CD4-positive, alpha-beta T cell treated with Interleukin-15 for 1 hour (primary cell): ENCODE measurements at regions not wholly inside any gene's neighbourhood (a gene's known extent, or its start where the extent isn't known, plus 50 kb on each side); places are given as distances from the start of the nearest gene placed in this dataset.
A peak's percentile ranks its signal among the peaks of the same experiment; 100 is the strongest.
"Not testable (repeated sequence)": the region's sequence is repeated elsewhere in the genome, so short reads cannot be mapped to it uniquely, and the experiment has no call there.

Source experiments
- DNase-seq: peaks from one replicate; pipeline ENCODE4 v3.0.0-alpha.2; 2020

DNA sequence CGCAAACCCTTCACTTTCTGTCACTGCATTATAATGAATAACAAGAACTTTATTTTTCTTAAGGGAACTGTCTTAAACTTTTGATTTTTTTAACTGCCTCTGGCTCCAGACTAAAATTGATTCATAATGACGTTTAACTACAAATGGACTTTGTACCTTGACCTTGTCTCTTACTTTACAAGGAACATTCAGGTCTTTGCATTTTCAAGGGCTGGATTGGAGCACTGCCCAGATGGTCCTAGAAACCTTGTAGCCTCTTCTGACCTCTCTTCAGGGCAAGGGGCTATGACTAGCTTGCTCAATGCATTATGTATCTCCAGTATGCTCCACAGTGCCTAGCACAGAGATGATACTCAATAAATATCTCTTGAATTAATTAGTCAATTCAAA is 612.6 kb upstream of the CLINT1 start:
- no peak for DNase-seq

DNA sequence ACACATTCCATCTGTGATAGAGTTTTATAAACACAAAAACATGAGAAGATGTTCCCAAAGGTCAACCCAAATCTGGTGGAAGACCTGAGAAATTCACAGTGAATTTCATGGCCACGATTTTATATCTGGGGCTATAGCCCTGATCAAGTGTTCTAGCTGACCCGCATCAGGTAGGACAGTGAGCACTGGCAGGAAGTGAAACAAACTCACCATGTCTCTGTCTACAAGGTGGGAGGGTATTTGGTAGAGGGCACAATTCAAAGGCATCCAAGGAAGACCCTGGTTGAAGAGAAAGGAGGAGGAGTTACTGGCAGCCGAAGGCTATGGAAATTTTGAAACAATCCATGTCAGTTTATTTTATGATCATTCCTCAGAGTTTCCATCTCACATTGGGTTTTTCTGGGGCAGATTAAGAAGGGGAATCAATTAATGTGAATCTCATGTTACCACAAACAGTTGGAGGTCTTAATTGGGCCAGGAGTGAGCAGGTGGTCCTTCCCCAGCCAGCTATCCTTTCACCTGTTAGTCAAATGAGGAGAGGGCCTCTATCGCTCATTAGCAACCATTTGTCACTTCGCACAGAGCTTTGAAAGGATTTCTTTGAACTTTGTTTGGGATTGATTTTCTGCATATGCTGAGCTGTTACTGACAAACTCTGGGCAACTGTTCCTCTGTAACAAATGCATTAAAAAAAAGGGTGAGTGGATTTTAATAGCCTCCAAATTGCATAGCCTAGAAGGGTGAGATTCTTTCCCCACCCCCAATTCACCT is 612.0 kb upstream of the CLINT1 start:
- DNase-seq, result no peak

DNA sequence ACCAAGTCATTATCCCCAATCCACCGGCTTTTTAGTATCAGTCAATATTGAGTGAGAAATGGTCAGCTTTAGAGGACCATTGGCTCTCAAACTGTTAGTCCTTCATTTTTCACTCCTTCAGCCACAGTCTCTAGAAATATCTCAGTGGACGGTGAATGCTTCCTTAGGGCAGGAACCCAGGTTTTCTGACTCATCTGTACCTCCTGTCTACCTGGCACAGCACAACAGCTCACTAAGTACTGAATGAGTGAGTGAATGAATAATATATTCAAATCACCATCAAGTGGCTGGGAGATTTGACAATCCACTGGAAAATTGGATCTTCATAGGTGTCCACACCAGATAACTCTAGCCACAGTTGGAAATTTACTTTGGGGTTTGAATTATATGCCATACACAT is 609.5 kb upstream of the CLINT1 start:
- DNase-seq, result no peak

DNA sequence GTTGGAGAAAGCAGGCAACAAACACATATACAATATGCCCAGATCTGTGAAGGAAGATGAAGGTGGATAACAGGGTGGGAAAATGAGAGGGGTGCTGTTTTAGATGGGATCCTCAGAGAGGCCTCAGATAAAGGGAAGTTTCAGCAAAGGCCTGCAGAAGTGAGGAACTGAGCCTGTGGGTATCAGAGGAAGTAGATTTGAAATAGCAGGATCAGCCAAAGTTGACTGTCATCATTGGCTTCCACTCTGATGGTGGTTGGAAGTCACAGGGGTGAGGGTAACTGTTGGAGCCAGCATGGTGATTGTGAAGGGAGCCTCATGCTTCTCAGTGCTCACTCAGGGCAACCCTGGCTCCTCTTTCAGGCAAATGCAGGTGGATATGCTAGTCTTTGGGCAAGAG is 607.2 kb upstream of the CLINT1 start:
- no peak for DNase-seq

DNA sequence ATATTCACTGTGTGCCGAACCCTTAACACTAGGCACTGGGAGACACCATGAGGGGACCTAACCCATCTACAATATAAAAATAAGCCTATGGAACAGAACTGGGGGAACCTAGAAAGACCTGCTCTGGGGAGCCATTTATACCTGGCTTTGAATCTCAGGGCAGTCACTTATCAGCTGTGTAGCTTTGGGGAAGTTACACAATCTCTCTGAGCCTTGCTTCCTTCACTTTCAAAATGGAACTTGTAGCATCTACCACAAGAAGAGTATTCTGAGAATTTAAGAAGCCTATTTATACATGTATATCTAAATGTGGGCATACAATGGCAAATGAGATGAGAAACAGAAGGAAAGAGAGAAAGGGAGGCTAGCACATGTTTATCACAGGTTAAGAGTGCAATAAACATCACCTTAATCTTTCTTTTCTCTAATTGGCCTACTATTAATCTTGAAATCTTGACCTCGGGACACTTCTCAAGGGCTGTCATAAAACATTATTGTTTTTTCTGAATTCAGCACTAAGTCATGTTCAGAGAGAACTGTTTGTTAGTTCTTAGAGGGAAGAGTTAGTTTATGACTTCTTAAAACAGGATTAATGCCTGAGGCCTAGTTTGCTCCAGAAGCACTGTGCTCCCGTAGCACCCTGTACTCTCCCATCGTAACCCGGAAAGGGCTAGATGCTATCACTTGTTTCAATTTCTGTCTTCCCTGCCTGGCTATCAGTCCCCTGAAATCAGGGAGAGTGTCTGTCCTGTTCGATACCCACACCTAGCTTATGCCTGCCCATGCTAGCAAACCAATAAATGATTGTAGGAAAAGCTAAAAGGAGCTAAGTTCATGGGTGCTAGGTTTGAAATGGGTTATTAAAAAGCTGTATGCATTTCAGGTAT is 606.4 kb upstream of the CLINT1 start:
- DNase-seq, result no peak

DNA sequence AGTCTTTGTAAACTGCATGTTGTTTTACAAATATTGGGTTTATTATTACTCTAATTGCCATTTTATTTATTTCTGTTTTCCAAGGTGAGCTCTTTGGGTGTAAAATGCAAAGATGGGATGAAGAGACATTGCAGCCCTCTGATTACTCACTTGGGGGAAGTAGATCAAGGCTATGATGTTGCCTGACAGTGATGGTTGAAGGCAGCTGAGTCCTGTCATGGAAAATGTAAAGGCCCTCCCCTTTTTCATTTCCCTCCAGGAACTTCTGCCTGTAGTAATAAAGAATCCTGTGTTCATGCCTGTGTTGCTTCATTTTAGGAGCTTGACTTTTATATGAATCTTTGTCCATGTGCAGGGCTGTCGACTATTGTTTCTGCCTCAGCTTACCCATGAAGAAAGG is 605.4 kb upstream of the CLINT1 start:
- no peak for DNase-seq

DNA sequence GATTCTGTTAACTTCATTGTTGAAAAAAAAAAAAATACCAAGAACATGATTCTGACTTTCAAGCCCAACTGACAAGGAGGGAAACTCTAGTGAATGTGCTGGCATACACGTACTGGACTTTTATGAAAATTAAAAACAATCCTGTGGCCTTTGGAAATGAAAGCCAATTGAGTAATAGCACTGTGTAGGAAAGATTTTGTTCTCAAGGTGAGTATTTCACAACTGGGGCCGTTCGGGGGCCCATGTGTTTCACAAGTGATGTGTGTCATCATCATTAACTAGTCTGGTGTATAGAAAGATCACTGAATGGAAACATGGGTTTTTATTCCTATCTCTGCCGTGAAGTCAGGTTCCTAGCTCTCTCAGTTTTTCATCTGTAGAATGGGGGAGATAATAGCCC is 605.0 kb upstream of the CLINT1 start:
- DNase-seq, result no peak

DNA sequence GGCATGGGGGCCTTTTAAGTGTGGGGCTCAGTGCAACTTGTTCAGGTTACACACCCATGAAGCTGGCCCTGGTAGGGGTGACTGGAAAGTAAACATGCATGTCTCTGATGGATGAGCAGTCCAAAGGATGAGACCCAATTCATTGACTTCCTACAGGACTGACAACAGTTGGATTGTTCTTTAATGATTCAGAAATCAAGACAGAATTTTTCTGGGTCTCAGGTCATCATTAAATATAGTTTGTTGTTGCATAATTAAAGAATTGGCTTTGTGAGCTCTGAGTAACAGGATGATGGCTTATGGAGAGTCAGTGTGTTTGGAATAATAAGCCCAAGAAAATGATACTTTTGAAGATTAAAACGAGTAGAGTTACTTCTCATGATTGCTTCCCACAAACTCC is 604.2 kb upstream of the CLINT1 start:
- no peak for DNase-seq

DNA sequence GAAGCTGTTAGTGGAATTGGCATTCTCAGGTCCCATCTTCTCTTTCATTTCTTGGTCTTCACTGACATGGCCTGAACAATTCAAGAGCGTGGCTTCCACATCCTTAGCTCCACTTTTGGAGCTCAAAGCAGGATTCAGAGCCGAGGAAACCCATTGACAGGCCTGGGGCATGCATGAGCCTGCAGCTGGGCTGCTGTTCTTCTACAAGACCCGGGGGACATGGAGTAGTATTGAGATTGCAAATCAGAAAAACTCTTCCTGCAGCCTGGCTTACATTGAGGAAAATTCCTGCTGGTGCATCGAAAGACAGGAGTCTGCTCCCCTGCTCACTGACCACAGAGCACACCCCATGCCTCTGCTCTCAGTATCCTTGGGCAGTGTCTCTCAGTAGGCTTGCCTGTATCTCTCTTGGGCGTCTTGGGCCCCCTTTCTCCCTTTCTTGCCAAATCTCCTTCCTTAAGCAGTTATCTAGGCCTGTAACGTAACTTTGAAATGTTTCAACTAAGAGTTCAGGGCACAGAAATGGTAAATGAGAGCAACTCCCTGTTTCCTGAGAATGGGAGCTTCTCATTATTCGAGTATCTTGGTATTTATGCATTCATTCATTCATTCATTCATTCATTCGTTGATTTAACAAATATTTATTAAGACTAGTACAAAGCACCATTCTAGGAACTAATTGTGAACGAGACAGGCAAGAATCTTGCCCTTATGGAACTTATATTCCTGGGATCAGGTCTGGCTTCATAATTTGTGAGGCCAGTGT is 603.6 kb upstream of the CLINT1 start:
- DNase-seq, result no peak

DNA sequence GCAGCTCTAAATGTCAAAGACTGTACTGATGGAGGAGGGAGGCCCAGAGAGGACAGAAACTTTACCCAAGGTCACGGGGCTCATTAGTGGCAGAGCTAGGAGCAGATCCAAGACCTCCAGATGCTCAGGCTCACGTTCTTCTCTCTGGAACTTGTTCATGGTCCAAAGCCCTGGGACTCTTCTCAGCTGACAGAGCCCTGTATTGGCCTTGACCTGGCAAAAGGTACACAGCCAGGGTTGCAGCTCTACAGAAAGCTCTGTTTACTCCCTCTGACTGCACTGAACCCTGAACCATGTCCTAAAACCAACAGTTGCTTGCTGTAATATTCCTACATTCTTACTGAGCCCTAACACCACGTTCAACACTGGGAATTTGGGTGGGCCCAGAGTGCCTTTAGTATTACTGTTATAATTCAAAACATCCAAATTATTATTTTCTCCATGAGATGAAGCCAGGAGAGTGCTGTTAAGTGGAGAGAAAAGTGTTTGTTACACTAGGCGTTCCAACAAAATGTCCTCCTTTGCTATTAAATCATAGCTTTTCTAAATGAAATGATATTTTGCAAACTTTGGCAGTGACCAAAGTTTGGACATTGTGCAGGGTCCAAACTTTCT is 602.4 kb upstream of the CLINT1 start:
- no peak for DNase-seq

DNA sequence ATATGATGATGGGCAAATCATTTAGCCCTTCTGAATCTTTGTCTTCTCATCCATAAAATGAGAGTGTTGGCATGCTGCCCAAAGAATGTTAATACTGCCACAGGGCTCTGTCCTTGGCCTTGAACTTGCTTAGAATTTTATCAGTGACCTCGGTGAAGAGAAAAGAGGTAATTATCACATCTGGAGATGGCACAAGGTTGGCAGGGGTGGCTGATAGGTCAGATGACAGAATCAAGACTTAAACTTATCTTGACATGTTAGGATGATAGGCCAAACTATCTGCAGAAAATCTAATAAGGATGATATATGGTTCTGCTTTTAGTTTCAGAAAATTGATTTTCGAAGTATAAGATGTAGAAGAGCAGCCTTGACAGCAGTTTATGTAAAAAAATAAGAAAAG is 599.1 kb upstream of the CLINT1 start:
- DNase-seq, result no peak

DNA sequence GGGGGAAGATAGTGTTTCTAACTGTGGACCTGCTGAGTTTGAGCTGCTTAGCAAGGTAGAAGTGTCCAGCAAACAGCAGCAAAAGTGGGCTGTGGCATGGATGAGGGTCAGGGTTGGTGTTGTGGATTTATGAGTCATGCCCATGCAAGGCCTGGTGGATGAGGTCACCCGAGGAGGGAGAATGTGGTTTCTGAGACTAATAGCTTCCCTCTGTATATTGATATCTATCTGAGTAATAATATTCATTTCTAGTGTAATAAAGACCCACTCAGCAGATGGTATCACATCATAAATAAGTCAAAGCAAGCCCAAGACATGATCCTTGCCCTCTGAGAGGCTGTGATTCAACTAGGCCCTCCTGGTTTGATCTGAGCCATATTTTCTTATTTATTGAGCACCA is 597.8 kb upstream of the CLINT1 start:
- DNase-seq, result no peak

DNA sequence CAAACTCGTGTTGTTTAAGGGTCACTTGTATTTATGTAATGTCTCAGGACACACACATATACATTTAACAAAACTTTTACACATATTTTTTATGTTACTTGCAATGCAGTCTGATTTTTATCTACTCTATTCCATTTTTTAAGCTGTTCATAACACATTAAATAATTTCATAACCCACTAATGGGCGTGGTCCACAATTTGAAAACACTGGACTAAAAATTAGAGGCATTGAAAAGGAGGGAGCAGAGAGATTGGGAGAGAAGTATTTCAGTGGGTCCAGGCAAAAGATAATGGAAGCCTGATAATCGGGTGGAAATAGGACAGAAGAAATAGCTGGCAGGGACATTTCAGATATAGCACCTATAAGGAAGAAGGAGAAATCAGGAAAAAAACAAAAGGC is 597.3 kb upstream of the CLINT1 start:
- no peak for DNase-seq

DNA sequence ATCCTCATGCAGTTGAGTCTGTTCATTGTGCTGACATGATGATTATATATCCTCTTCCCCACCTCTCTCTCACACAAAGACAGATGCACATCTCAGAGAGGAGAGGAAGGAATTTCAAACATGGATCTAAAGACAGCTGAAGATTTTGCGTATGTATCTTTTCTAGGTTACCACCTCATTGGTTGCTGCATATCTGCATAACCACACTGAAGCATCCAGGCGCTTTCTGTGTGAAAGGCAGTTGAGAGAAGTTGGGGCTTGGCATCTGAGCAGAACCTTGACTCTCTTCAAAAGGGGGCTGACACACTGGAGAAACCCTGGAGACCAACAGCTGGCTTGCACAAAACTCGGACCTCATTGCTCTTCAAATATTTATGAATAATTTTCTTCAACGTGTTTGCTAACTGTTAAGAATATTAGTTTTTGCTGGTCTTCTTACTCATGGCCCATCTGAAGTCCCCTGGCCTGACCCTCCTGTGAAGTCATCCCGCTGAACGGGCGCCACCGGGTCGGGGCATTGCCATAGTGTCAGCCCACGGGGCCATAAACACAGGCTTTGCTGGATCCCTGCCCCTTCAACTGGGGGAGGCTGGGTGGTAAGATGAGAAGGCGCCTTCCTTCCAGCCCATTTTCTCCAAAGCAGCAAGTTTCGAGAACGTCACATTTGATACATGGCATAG is 593.2 kb upstream of the CLINT1 start:
- no peak for DNase-seq

DNA sequence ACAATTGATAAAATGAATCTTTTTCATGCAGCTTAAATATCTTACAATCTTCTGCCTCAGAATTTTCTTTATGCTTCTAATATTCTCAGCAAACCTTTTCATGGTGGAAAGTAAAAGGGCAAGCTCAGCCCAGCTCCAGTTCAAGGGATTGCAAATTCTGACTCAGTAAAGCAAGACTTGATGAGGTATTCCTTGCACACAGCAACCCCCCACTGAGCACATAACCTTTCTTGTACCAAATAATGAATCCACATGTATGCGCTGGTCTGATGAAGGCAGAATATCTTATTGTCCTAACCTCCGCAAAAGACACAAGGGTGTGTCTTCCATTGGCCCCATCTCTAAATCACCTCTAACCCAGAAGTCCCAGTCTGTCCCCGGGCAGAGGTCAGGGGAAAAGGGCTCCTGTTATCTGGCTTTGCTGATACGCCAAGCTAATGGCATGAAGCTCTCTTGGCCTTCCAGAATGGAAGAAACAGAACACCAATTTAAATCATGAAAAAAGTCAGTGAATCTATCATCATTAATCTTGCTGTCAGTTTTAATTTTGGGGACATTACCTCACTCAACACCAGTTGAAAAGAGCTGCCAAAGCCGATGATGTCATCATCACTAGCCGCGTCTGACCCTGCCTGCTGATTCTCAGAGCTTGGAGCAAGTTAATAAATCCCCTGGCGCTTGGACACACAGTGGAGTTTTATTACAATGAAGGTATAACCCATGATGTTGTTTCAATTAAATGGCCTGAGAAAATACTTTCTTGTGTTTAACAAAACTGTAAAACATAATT is 592.5 kb upstream of the CLINT1 start:
- DNase-seq, result no peak

DNA sequence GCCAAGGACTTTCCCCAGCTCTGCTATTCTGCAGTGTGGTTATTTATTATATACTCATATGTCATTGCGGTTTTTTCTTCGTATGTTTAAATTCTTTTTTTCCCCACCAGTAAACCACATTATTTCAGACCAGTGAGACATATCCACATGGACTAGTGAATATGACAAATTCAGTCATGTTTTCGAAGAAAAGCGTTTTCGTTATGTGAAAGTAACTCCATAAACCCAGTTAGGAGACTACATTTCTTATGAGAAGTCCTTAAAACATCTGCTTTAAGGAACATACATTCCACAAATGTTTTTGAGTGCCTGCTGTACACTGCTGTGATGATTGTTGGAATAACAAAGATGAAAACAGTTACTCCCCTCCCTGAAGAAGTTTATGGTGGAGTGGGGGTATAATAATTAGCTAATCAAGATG is 591.8 kb upstream of the CLINT1 start:
- no peak for DNase-seq

DNA sequence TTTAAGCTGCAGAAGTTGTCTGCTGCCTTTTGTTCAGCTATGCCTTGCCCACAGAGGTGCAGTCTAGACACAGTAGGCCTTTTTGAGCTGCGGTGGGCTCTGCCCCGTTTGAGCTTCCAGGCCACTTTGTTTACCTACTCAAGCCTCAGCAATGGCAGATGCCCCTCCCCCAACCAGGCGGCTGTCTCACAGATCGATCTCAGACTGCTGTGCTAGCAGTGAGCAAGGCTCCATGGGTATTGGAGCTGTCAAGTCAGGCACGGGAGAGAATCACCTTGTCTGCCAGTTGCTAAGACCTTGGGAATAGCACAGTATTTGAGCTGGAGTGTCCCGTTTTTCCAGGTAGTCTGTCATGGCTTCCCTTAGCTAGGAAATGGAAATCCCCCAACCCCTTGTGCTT is 587.8 kb upstream of the CLINT1 start:
- DNase-seq, result not testable (repeated sequence)

DNA sequence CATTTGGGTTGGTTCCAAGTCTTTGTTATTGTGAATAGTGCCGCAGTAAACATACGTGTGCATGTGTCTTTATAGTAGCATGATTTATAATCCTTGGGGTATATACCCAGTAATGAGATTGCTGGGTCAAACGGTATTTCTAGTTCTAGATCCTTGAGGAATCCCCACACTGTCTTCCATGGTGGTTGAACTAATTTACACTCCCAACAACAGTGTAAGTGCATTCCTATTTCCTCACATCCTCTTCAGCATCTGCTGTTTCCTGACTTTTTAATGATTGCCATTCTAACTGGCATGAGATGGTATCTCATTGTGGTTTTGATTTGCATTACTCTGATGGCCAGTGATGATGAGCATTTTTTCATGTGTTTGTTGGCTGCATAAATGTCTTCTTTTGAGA is 580.3 kb upstream of the CLINT1 start:
- DNase-seq, result not testable (repeated sequence)

DNA sequence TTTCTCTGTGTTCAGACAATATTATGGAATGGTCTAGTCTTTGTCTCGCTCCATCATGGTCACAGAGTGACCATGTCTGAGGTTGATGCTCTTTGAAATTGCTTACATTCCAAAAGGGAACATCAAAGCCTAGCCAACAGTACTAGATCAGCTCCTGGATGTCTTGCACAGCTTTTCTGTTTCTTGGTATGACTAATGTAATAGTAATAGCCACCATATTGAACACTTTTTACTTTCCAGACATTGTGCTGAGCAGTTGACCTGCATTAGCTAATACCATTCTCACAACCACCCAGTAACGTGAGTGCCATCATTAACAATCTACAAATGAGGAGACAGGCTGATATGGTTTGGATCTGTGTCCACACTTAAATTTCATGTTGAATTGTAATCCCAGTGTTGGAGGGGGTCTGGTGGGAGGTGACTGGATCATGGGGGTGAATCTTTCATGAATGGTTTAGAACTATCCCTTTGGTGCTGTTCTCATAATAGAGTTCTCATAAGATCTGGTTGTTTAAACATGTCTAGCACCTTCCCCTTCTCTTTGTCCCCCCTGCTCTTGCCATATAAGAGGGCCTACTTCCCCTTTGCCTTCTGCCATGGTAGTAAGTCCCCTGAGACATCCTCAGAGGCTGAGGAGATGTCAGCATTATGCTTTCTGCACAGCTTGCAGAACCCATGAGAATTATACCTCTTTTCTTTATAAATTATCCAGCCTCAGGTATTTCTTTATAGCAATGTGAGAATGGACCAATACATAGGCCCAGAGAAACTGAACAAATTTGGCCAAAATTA is 577.5 kb upstream of the CLINT1 start:
- DNase-seq, result peak; percentile 30

DNA sequence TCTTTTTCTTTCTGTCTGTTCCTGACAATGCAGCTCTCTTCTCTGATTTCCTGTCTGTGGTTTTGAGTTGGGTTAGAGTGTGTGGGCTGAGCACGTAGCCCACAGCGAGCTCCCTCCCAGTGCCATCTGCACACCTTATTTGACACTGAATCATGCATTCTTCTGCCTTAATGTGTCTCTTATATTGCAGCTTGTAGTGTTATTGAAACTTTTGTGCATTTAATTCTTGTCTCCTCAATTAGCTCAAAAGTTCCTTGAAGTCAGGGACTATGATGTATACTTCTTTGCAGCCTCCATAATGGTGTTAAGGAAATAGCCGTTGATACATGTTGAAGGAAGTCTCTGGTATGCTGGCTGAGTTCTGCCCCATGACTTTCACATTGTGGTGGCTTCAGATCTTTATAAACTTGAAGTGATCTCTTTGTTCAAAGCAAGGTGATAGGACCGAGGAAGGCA is 576.2 kb upstream of the CLINT1 start:
- no peak for DNase-seq

DNA sequence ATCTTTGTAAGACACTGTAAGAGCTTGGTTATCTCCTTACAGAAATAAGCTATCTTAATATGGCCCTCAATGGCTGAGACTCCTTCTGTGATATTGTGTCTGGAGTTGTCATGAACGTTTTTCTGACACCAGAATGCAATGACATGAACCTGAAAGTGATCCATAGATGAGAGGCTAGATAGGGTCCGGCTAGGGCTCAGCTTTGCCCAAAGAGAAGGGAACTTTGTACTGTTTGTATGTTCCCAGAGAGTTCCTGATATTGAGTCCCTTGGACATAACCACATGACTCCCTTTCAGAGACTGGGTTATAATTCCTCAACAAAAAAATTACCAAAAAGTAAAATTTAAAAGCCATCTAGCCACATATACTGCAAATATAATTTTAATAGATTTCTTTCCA is 575.8 kb upstream of the CLINT1 start:
- no peak for DNase-seq
